PC-9 (cell line): ENCODE measurements at regions not wholly inside any gene's neighbourhood (a gene's known extent, or its start where the extent isn't known, plus 50 kb on each side); places are given as distances from the start of the nearest gene placed in this dataset.

ENCODE experiments used
- BruUV-seq: library from RNA; stranded (reverse); fragments of 400-500 nt; replicated peaks from 2 replicates; lab custom pipeline; 2021; lab: Mats Ljungman, UMichigan
- CTCF ChIA-PET: fragments of 300-600 bp; sonication (Branson Sonifier 250); formaldehyde crosslinking; loops from one replicate; lab custom pipeline; 2022; ENCODE audit warnings: antibody characterized with exemption; lab: Charles Lee
- POLR2A ChIA-PET: fragments of 300-600 bp; sonication (Branson Sonifier 250); formaldehyde crosslinking; loops from one replicate; lab custom pipeline; 2022; ENCODE audit warnings: antibody characterized with exemption; ENCODE audit not compliant: unreplicated experiment; lab: Charles Lee
- DNase-seq, 2 experiments: peaks; one replicate each; pipeline versions ENCODE4 v3.0.0 to v3.0.0-alpha.2; 2015 to 2022; ENCODE audit warnings: mixed read lengths in 1 of 2
- H2AFZ ChIP-seq: fragments of 200-600 bp; sonication (generic); 2 replicates; pipeline ENCODE4 v1.8.1; 2017; ENCODE audit warnings: antibody characterized with exemption
- H3F3A ChIP-seq: fragments of 200-600 bp; sonication (generic); 2 replicates; pipeline ENCODE4 v1.8.1; 2017; ENCODE audit warnings: antibody characterized with exemption, mild to moderate bottlenecking, low read depth; ENCODE audit not compliant: insufficient read depth
- H3K27ac ChIP-seq: fragments of 200-600 bp; sonication (generic); 2 replicates; pipeline ENCODE4 v1.6.1; 2016; ENCODE audit warnings: mixed run types
- H3K27me3 ChIP-seq: fragments of 200-600 bp; sonication (generic); 2 replicates; pipeline ENCODE4 v1.6.1; 2016; ENCODE audit warnings: low read depth, mixed run types; ENCODE audit not compliant: insufficient read depth
- H3K36me3 ChIP-seq: fragments of 200-600 bp; sonication (generic); 2 replicates; pipeline ENCODE4 v1.6.1; 2016; ENCODE audit warnings: low read depth, mixed run types
- H3K4me1 ChIP-seq: fragments of 200-600 bp; sonication (generic); replicated peaks from 2 replicates; pipeline ENCODE4 v1.6.1; 2016; ENCODE audit warnings: mixed run types; ENCODE audit not compliant: insufficient read depth
- H3K4me2 ChIP-seq: fragments of 200-600 bp; sonication (generic); 2 replicates; pipeline ENCODE4 v1.6.1; 2017; ENCODE audit warnings: mixed run types
- H3K4me3 ChIP-seq: fragments of 200-600 bp; sonication (generic); 2 replicates; pipeline ENCODE4 v1.6.1; 2016; ENCODE audit warnings: mixed run types
- H3K79me2 ChIP-seq: fragments of 200-600 bp; sonication (generic); 2 replicates; pipeline ENCODE4 v1.6.1; 2017; ENCODE audit warnings: low read depth, mixed run types
- H3K9me2 ChIP-seq: fragments of 200-600 bp; sonication (generic); 2 replicates; pipeline ENCODE4 v1.8.1; 2017; ENCODE audit warnings: mild to moderate bottlenecking; ENCODE audit not compliant: insufficient read depth
- H3K9me3 ChIP-seq: fragments of 200-600 bp; sonication (generic); 2 replicates; pipeline ENCODE4 v1.8.1; 2016; ENCODE audit warnings: low read depth; ENCODE audit not compliant: insufficient read depth
- H4K20me1 ChIP-seq: fragments of 200-600 bp; sonication (generic); 2 replicates; pipeline ENCODE4 v1.8.1; 2017; ENCODE audit not compliant: insufficient read depth
- CTCF ChIP-seq: fragments of 200-600 bp; sonication (generic); conservative IDR thresholded peaks from 2 replicates; pipeline ENCODE4 v1.6.1; 2017; ENCODE audit warnings: mixed run types, antibody characterized with exemption, mild to moderate bottlenecking, moderate library complexity
- EZH2 ChIP-seq: fragments of 200-600 bp; sonication (generic); IDR thresholded peaks from 2 replicates; pipeline ENCODE4 v1.8.0; 2017; ENCODE audit warnings: antibody characterized with exemption, low read depth
- intact Hi-C: fragments of 100-400 bp; cut with micrococcal nuclease; formaldehyde crosslinking; loops from one replicate; pipeline ENCODE4 v1.10.0; 2022; ENCODE audit not compliant: unreplicated experiment

- intact Hi-C loops, result no loop called here
- Histone ChIP-seq H3K27me3 (no peaks in the 10 kb centered on the region), H4K20me1 (no peaks in the 10 kb centered on the region), H3K9me3 (no peaks in the 10 kb centered on the region), H3K27ac (no peak overlapping the region), H2AFZ (no peak overlapping the region), H3K36me3 (no peaks in the 10 kb centered on the region), H3K9me2 (no peaks in the 10 kb centered on the region), H3K4me3 (no peak overlapping the region), H3K4me2 (no peak overlapping the region), H3K79me2 (no peaks in the 10 kb centered on the region), H3K4me1 (no peaks in the 10 kb centered on the region), H3F3A (no peaks in the 10 kb centered on the region)
- CTCF ChIA-PET, result no interaction called here
- TF ChIP-seq CTCF (no peak), EZH2 (no peak)
- POLR2A ChIA-PET, result no interaction called here
- DNase-seq, result peak in 1 of 2 experiments; percentile 25
- no TSS peak for BruUV-seq
Measured at GRCh38 chr5:29077451-29077850, 2039.1 kb upstream of the CDH9 start.

DNA sequence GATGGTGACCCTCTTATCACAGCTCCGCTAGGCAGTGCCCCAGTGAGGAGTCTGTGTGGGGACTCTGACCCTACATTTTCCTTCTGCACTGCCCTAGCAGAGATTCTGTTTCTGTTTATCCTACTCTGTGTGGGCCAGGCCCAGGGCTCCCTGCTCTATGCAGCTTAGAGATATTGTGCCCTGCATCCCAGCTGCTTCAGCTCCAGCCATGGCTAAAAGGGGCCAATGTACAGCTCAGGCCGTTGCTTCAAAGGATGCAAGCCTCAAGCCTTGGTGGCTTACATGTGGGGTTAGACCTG, 2030.7 kb upstream of the CDH9 start:
- H4K20me1 ChIP-seq, result no peaks in the 10 kb centered on the region
- H3K27me3 ChIP-seq, result no peaks in the 10 kb centered on the region
- no peaks in the 10 kb centered on the region for H3K4me1 ChIP-seq
- no TSS peak for BruUV-seq
- CTCF ChIA-PET, result no interaction called here
- H3K9me3 ChIP-seq, result no peaks in the 10 kb centered on the region
- no peak overlapping the region for H3K4me3 ChIP-seq
- H3K27ac ChIP-seq, result no peak overlapping the region
- no peaks in the 10 kb centered on the region for H3K36me3 ChIP-seq
- intact Hi-C loops, result no loop called here
- no peak overlapping the region for H2AFZ ChIP-seq
- H3K9me2 ChIP-seq, result no peaks in the 10 kb centered on the region
- TF ChIP-seq EZH2 (no peak), CTCF (no peak)
- no peak overlapping the region for H3K4me2 ChIP-seq
- H3F3A ChIP-seq, result no peaks in the 10 kb centered on the region
- DNase-seq, result no peak
- POLR2A ChIA-PET, result no interaction called here
- no peaks in the 10 kb centered on the region for H3K79me2 ChIP-seq

DNA sequence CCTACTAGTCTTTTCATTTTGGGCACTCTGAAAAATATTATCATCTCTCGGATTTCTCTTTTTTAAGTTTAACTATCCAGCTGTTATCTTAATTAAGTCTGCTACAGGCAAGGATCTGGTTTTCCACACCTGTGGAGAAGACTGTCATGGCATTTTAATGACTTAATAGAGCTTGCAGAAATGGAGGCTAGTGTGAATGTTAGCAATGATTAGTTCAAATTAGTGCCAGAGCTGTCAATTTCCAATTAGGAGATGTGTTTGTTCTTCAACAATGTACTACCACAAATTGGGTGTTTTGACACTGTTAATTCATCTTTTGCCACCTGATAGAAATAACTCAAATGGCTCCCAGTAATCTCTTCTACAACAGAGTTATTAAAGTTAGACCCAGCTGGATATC, 2023.0 kb upstream of the CDH9 start:
- Histone ChIP-seq H3K9me3 (no peaks in the 10 kb centered on the region), H3K4me2 (no peak overlapping the region), H2AFZ (no peak overlapping the region), H3K27ac (no peak overlapping the region), H3K9me2 (no peaks in the 10 kb centered on the region), H3K27me3 (no peaks in the 10 kb centered on the region), H3K4me3 (no peak overlapping the region), H3K79me2 (no peaks in the 10 kb centered on the region), H4K20me1 (no peaks in the 10 kb centered on the region), H3F3A (no peaks in the 10 kb centered on the region), H3K36me3 (no peaks in the 10 kb centered on the region), H3K4me1 (no peaks in the 10 kb centered on the region)
- TF ChIP-seq CTCF, result no peak
- TF ChIP-seq EZH2, result no peak
- CTCF ChIA-PET, result no interaction called here
- intact Hi-C loops, result no loop called here
- BruUV-seq, result no TSS peak
- POLR2A ChIA-PET, result no interaction called here
- DNase-seq, result no peak
